HG02642 (cell line): ENCODE measurements at regions not wholly inside any gene's neighbourhood (a gene's known extent, or its start where the extent isn't known, plus 50 kb on each side); places are given as distances from the start of the nearest gene placed in this dataset.
A peak's percentile ranks its signal among the peaks of the same experiment; 100 is the strongest.

Experiments
- ATAC-seq: cut with Tn5 transposase; IDR thresholded peaks from one replicate; pipeline ENCODE4 v1.9.1; 2021; ENCODE audit warnings: mild to moderate bottlenecking; ENCODE audit not compliant: unreplicated experiment, poor library complexity

DNA sequence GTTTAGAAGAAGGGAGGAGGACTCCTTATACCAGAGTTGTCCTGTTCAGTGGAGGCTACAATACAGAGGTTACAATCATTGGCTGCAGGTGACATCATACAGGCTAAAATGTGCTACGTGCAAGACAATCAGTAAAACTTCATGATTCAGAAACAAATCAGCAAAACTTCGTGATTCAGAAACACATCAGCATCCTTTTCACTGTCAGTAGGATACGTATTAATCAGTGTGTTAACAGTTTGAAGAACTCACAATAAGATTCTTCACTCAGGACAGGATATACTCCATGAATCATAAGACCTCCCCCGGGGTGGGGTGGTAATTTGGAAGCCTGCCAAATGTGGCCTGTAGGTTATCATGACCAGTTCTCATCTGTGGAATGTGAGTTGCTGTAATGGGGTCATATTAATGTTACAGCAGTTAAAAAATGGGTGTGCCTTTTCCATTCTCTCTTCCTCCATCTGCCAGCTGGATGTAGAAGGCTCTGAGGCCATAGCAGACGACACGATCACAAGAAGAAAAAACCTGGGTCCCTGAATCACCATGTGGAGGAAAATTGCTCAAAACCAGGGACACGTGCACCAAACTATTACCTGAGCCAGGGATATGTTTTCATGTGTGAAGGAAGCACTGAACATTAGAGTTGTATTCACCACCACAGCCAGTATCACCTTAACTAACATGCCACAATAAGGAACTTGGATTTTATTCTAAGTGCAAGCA is 134.8 kb upstream of the CREB1 start:
- ATAC-seq: no peak

GRCh38 chr2:207395535-207396251 is 134.1 kb upstream of the CREB1 start:
- no peak for ATAC-seq

DNA sequence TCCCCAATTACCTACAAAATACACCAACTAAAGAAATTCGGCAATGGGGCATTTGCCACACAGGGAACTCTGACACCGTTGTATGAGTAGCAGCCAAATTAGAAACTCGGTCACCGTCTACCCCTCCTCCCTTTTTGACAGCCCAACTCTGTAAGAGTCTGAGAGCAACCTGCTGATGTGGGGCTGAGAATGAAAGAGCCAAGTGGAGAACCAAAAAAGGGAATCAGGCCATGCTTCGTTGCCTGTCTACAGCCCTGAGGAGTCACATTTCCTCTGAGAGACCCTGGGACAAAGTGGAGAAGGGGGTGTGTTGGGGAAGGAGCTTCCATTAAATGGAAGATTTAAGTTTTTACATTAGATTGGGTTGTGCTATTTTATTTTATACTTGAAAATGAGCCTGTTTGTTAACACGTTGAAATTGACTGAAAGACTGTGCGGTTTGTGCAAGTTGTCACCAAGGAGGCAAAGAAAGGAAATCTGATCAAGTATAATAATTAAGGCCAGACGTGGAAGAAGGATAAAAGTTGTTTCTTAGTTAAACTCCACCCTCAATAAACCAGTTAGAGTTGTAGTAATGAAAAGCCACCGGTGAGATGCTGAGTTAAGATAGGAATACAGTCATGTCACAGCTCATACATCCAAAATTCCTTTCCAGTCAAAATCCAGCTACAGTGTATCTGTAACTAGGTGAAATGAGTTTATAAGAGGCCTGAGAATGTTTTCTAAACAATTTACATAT is 131.7 kb upstream of the CREB1 start:
- no peak for ATAC-seq

DNA sequence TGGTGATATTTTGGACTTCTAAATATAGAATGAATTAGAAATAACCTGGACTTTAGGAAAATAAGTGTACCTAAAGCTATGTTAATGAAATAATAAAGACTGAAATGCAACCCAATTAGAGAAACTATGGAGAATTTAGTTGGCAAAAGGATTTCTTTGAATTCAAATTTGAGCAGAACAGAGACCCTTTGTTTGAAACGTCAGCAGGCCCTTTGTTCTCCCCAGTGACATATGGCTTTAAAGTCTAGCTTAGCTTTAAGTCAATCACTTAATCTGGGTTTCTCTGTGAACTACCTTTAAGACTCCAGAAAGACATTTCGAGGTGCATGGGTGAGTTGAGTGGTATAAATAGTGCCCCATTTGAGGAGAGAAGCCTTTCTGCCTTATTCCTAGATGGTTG is 130.5 kb upstream of the CREB1 start:
- no peak for ATAC-seq

- no peak for ATAC-seq
Measured at GRCh38 chr2:207401338-207401737, 128.4 kb upstream of the CREB1 start.

DNA sequence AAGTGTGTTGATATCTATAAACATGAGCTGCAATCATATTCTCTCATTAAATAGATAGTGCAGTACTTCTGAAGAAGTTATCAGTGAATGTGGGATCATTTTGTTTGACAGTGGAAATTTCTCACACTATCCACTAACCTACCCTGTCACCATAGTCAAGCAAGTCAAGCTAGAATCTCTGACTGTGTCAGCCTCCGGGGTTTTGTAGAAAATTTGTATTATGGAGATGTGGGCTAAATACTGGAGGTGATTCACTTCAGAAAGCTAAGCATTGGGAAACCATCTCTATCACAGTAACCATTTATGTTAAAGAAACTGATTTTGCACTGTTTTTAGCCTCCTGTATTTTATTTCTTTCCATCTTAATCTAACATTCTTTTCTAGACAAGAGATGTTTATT is 126.6 kb upstream of the CREB1 start:
- no peak for ATAC-seq

DNA sequence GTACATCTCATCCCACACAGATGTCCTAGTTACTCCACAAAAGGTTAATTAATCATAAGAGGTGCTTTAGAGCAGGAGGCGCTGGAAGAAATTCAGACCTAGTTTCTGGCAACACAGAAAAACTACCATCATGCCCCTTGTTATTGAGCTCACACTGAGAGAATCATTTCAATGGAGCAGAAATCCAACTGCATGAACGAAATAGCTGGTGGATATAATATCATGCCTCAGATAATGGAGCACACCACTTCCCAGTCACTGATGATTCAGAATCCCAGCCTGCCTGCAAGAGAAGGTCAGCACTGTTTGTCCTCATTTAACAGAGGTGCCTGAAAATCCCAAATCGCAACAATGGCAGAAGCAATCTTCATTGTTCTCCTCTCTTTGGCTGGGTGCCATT is 125.8 kb upstream of the CREB1 start:
- no peak for ATAC-seq

GRCh38 chr2:207405150-207405549 is 124.6 kb upstream of the CREB1 start:
- ATAC-seq: no peak

- peak; percentile 83 for ATAC-seq
Measured at GRCh38 chr2:207408086-207408794, 121.5 kb upstream of the CREB1 start.

- no peak for ATAC-seq
Measured at GRCh38 chr2:207409517-207409916, 120.2 kb upstream of the CREB1 start.

DNA sequence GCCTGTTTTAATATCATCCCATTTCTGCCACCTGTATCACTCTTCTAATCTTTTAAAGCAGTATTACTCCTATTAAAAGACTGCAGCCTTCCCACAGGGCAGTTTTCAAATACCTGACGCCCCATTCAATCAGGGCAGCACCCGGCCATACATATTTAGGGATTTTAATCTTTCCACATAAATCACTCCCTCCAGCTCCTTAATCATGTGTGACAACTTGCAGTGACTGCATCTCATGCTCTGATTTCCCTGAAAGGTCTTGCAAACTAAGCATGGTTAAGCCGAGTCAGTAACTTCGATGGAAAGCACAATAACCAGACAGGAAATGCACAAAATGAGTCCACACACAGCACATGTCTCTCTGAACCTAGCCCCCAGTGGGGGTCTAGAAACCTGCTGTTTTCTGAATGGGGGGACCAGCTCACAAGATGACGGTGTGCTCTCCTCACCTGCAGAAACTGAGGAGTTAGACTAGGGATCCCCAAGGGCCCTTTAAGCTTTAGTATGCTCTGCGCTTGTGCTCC is 116.9 kb upstream of the CREB1 start:
- ATAC-seq: no peak

- ATAC-seq: no peak
Measured at GRCh38 chr2:207413376-207413907, 116.3 kb upstream of the CREB1 start.

- no peak for ATAC-seq
Measured at GRCh38 chr2:207416111-207416510, 113.7 kb upstream of the CREB1 start.

GRCh38 chr2:207416900-207417299 is 112.9 kb upstream of the CREB1 start:
- ATAC-seq: no peak

DNA sequence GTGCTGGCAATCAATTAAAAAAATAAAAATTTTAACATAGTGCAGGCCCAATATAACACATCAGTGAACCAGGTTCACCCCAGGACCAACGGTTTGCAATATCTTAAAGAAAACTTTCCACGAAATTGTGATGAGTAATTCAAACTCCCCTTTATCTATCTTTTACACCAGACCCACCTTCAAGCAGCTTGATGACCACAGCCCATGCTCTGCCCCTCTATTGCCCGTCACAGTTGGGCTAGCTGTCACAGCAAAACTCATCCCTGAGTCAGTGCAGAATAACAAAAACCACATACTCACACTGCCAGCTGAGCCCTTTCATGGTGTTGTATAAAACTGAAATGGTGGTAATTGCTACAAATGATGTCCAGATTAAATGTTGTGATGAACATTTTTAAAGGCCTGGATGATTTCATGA is 112.5 kb upstream of the CREB1 start:
- no peak for ATAC-seq

DNA sequence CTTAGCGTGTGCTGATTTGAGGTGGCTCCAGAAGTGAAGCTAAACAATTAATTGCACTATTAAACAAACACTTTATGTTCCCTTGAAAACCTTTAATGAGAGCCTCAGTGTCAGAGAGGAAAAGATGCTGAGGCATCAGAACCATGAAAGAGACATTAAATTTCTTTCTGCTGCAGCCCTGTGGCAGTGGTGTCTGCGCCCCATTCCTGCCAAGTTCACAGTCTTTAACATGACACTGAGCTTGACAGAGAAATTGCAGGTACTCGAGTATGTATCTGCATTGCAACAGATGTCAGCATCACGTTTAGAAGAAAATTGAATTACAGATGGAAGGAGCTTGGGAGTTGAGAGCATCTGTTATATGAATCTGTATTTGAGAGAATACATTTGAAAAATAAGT is 111.3 kb upstream of the CREB1 start:
- no peak for ATAC-seq

DNA sequence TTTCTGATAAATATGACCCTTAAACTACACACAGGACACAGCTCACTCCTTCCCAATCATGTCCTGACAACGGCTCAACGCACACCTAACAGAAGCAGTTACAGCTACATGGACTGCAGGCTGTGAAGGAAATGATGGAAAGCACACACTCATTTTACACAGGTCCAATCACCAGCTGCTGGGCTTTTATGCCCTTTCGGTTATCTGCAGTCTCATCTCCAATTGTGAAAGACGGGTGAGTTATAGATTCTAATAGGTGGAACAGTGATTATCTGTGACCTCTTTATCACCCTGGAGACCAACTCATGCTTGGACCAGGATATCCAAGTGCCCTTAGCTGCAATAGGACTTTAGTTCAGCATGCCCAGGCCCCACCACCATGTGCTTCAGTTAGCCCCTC is 110.4 kb upstream of the CREB1 start:
- no peak for ATAC-seq

GRCh38 chr2:207421671-207422070 is 108.1 kb upstream of the CREB1 start:
- ATAC-seq: no peak

DNA sequence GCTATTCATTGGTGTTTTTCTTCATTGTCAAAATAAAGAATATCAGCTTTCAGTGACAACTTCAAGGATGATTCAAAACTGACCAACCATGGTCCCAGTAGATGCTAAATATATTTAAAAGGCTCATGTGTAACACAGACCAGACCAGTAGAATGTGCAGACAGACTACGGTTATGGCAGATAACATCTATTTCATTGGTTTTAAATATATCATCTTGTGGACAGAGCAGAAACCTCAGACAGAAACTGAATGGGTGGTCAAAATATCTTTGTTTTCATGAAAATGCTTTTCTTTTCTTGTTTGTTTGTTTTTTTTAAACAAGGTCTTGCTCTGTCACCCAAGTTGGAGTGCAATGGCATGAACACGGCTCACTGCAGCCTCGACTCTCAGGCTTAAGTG is 107.4 kb upstream of the CREB1 start:
- ATAC-seq: no peak

GRCh38 chr2:207423886-207424285 is 105.9 kb upstream of the CREB1 start:
- ATAC-seq: peak; percentile 92
